HG03064 (cell line): ENCODE measurements at regions not wholly inside any gene's neighbourhood (a gene's known extent, or its start where the extent isn't known, plus 50 kb on each side); places are given as distances from the start of the nearest gene placed in this dataset.
"Not testable (repeated sequence)": the region's sequence is repeated elsewhere in the genome, so short reads cannot be mapped to it uniquely, and the experiment has no call there.

Experiments used
- ATAC-seq: cut with Tn5 transposase; IDR thresholded peaks from one replicate; pipeline ENCODE4 v1.9.1; 2021; ENCODE audit warnings: low read depth; ENCODE audit not compliant: unreplicated experiment

GRCh38 chr4:148598418-148599207 lies 156.4 kb upstream of the NR3C2 start:
- not testable (repeated sequence) for ATAC-seq

DNA sequence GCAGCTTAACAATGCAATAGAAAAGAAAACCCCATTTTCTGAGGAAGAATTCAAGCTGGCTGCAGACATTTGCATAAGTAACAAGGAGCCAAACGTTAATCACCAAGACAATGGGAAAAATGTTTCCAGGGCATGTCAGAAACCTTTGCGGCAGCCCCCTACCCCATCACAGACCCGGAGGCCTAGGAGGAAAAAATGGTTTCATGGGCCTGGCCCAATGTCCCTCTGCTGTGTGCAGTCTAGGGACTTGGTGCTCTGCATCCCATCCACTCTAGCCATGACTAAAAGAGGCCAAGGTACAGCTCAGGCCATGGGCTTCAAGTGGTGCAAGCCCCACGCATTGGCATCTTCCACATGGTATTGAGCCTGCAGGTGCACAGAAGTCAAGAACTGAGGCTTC lies 147.0 kb upstream of the NR3C2 start:
- ATAC-seq: no peak

DNA sequence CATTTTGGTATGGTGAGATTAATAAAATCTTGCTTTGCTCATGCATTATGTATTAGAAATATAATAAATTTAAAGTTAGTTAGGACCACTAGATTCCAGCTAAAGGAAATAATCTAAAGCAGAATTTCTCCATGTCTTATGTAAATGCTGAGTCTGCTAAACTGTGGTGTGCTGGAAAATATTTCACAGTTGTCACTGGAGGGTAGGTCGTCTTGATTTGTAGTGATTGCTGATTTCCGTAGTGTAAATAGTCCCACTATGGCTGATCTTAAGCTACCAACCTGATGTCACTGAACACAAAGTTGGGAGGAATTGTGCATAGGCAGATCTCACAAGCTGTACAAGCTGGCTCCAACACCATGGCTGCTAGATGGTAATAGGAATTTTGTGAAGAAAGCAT lies 133.4 kb upstream of the NR3C2 start:
- no peak for ATAC-seq

DNA sequence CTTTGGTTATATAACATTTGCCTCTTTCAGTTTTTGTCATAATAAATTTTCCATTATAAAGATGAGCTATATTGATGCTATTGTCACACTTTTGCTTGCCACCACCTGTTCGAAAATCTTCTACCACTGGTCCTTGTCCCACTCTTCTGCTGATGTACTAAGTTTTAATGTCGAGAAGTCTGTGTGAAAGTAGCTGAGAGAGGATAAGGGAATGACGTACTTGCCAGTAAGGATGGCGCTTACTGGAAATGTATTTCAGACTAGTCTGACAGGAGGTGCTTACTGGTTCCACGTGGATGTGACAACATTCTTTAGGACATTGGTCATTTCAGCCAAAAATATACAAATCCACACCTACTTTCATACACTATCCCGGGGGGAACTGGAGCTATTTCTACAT lies 132.7 kb upstream of the NR3C2 start:
- ATAC-seq: no peak

- ATAC-seq: no peak
Observed at GRCh38 chr4:148574502-148574901, 132.3 kb upstream of the NR3C2 start.

- no peak for ATAC-seq
Observed at GRCh38 chr4:148574066-148574465, 131.9 kb upstream of the NR3C2 start.

DNA sequence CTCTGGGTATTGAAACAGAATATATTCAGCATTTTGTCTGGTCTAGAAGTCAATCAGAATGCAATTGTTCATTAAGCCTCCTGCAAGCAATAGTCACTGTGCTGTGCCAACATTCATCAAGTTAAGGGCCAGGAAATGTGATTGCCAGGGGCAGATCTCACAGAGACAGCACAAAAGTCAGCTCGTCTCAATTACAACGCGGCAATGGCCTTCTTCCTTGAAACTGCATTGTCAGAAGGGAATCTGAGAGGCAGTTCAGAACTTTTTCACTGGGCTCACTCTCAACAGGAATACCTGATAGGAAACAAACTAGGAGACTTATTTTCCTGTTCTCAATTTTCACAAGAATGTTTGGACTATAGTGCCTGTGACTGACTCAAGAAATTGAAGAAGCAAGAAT lies 131.1 kb upstream of the NR3C2 start:
- no peak for ATAC-seq

GRCh38 chr4:148565801-148566200 lies 123.6 kb upstream of the NR3C2 start:
- no peak for ATAC-seq

- no peak for ATAC-seq
Observed at GRCh38 chr4:148563684-148564083, 121.5 kb upstream of the NR3C2 start.

GRCh38 chr4:148561467-148561866 lies 119.3 kb upstream of the NR3C2 start:
- no peak for ATAC-seq

- ATAC-seq: no peak
Observed at GRCh38 chr4:148557793-148558192, 115.6 kb upstream of the NR3C2 start.

GRCh38 chr4:148550788-148551187 lies 108.6 kb upstream of the NR3C2 start:
- ATAC-seq: no peak

GRCh38 chr4:148542922-148543623 lies 100.9 kb upstream of the NR3C2 start:
- no peak for ATAC-seq

- ATAC-seq: no peak
Observed at GRCh38 chr4:148540622-148541326, 98.6 kb upstream of the NR3C2 start.

GRCh38 chr4:148539387-148539786 lies 97.2 kb upstream of the NR3C2 start:
- ATAC-seq: no peak

DNA sequence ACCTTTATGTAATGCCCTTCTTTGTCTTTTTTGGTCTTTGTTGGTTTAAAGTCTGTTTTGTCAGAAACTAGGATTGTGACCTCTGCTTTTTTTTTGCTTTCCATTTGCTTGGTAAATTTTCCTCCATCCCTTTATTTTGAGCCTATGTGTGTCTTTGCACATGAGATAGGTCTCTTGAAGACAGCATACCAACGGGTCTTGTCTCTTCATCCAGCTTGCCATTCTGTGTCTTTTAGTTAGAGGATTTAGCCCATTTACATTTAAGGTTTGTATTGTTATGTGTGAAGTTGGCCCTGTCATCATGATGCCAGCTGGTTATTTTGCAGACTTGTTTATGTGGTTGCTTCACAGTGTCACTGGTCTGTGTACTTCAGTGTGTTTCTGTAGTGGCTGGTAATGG lies 91.6 kb upstream of the NR3C2 start:
- not testable (repeated sequence) for ATAC-seq

DNA sequence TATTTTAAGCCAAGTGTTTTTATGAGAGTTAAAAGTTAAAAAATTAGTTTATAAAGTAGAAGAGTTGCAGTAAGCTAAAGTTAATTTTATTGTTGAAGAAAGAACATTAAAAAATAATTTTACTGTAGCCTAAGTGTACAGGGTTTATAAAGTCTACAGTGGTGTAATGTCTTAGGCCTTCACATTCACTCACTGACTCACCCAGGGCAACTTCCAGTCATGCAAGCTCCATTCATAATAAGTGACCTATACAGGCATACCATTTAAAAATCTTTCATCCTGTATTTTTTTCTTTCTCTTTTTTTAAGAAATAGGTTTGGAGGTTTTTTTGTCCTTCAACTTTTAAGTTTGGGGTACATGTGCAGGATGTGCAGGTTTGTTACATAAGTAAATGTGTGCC lies 87.9 kb upstream of the NR3C2 start:
- ATAC-seq: no peak

DNA sequence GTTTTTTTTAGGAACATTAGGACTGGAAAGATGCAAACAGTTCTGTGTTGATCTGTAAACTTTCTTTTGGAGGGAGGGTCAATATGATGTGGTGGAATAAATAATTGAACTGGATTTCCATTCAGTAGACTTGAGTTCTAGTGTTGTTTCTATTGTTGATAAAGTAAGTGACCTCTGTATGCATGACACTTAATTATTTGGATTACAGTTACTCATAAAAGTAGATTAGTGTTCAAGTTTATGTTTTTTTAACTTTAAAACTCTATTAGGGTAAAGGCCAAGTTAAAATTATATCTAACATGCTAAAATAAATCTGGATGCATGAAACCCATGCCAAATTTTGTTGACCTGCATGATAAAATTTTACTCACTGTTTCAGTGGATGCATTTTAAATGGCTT lies 85.4 kb upstream of the NR3C2 start:
- ATAC-seq: no peak

- no peak for ATAC-seq
Observed at GRCh38 chr4:148522995-148523394, 80.8 kb upstream of the NR3C2 start.

DNA sequence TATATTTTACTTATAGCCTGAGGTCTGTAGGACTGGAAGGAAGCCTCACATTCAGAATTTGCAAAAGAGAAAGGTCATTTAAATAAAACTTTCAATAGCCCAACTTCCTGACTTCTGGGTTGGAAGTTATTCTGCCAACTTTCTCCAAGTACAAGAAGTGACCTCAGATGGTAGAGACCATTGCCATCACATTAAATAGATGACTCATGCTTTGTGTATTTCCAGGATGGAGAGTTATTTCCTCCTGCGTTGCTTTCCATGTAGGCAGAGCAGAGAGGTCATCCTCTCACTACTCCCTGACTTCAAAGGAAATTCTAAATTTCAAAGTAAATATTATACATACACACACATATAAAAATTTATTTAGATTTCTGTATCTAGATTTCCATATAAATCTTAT lies 73.0 kb upstream of the NR3C2 start:
- ATAC-seq: no peak

DNA sequence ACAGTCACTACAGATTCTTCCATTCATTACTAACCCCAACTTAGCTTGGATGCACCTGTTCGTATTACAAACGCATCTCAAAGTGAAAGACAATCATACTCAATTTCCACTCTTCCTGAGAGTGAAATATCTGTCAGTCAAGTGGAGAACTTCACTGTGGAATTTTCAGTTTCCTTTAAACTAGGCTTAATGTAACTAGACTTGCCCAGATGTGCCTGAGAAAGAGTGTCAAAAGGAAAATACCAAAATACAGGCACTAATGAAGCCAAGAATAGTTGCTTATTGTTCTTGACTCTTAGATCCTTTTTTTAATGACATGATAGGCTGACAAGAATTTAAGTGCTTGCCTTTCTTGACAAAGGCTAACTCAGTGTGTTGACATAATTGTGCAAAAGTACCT lies 72.4 kb upstream of the NR3C2 start:
- ATAC-seq: no peak

GRCh38 chr4:148514041-148514440 lies 71.8 kb upstream of the NR3C2 start:
- ATAC-seq: no peak
